ENCODE measurements at regions not wholly inside any gene's neighbourhood (a gene's known extent, or its start where the extent isn't known, plus 50 kb on each side); places are given as distances from the start of the nearest gene placed in this dataset.

GRCh38 chr9:17993024-17993423 lies 414.2 kb downstream of the SH3GL2 start (continued):
- TF ChIP-seq RFX5 (IDR thresholded peaks at IDR 0.05; ENCODE audit: low read depth, low read length) (no peak), NFXL1 (IDR thresholded peaks at IDR 0.05; ENCODE audit: borderline replicate concordance) (no peak), SREBF2 (IDR thresholded peaks at IDR 0.05; ENCODE audit: low read length) (no peak)

DNA sequence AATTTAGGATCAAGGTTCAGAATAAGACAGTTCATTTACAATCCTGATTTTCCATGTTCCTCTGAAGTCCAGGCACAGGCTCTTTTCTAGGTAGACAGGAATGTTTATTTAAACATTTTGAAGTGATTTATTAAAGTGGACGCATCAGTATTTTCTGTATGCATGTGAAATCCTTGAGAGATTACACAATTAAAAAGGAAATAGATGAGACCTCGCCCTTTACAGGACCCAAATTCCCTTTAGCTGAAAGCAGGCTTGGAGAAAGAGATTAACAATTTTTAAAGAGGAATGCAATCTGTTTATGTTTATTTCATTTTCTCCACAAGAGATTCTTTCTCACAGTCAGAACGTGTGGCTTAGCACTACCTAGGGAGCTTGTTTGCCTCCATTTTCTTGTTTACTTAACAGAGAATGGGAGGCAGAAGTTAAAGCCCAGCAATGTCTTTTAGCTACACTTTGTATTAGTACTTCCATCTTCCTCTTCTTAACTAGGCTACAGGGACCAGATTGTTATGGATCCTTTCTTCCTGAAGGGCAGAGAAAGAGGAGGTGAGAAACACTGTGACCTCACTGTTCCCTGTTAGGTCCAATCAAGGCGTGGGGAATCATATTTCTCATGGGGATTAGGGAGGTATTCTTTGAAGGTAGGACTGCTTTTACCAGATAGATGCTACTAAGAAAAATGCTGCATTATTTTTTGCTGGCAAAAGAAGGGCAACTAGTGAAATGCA lies 416.0 kb downstream of the SH3GL2 start:
- H3K4me1 ChIP-seq (ENCODE audit: control insufficient read depth, insufficient read depth, low read length) = no peaks in the 10 kb centered on the region
- no peak overlapping the region for H3K4me3 ChIP-seq
- no peak overlapping the region for H2AFZ ChIP-seq (ENCODE audit: control insufficient read depth, low read depth, low read length)
- RAD21 ChIA-PET (ENCODE audit: unreplicated experiment) = no interaction called here
- ATAC-seq = no peak
- H3K9ac ChIP-seq (ENCODE audit: control insufficient read depth, insufficient read depth, low read length) = no peak overlapping the region
- SMC1A ChIA-PET (ENCODE audit: uncharacterized antibody, unreplicated experiment) = no interaction called here
- no peaks in the 10 kb centered on the region for H3K79me2 ChIP-seq (ENCODE audit: control insufficient read depth, insufficient read depth, low read length)
- H3K27ac ChIP-seq (ENCODE audit: control insufficient read depth, insufficient read depth) = no peak overlapping the region
- no peak for FAIRE-seq
- no peak for DNase-seq (ENCODE audit: low read depth, low spot score)
- BruUV-seq (replicated peaks) = no TSS peak
- POLR2A ChIA-PET = no interaction called here
- in situ Hi-C loops (cut with MboI) = no loop called here
- no peaks in the 10 kb centered on the region for H3K27me3 ChIP-seq (replicated peaks in 1 of 2; ENCODE audit: control insufficient read depth in 2 of 2, insufficient read depth in 2 of 2, low read length in 1 of 2)
- no peak overlapping the region for H3K4me2 ChIP-seq (ENCODE audit: control insufficient read depth, insufficient read depth)
- H3K36me3 ChIP-seq (ENCODE audit: control insufficient read depth in 2 of 2, insufficient read depth in 2 of 2, low read length in 1 of 2) = no peaks in the 10 kb centered on the region
- CTCF ChIA-PET = interaction anchor here (1.1 kb wide), 1 partner anchor 10 kb away, joined by 3 read pairs; no protein-coding TSS in a partner anchor
- TF ChIP-seq GABPA (IDR thresholded peaks at IDR 0.05; ENCODE audit: low read depth) (no peak), POLR2AphosphoS5 (IDR thresholded peaks at IDR 0.05; ENCODE audit: low read length) (no peak), CHD1 (IDR thresholded peaks at IDR 0.05; ENCODE audit: low read depth, low read length) (no peak), EED (IDR thresholded peaks at IDR 0.05; ENCODE audit: low read depth) (no peak), SPI1 (IDR thresholded peaks at IDR 0.05; ENCODE audit: borderline replicate concordance, insufficient read depth, low read depth, low read length) (no peak), RFX5 (IDR thresholded peaks at IDR 0.05; ENCODE audit: low read depth, low read length) (no peak)
- 4% methylated on average over 4 of the region's 4 CpGs for WGBS (ENCODE audit: insufficient coverage, insufficient replicate concordance, low lambda C conversion rate, missing lambda C conversion rate)
- no peaks in the 10 kb centered on the region for H3K9me3 ChIP-seq (replicated peaks; ENCODE audit: control insufficient read depth, insufficient read depth, low read length)
- intact Hi-C loops (cut with micrococcal nuclease; ENCODE audit: unreplicated experiment) = no loop called here
- H4K20me1 ChIP-seq (ENCODE audit: control insufficient read depth, insufficient read depth) = no peaks in the 10 kb centered on the region
